ENCODE measurements at regions not wholly inside any gene's neighbourhood (a gene's known extent, or its start where the extent isn't known, plus 50 kb on each side); places are given as distances from the start of the nearest gene placed in this dataset.
"Not testable (repeated sequence)": the region's sequence is repeated elsewhere in the genome, so short reads cannot be mapped to it uniquely, and the experiment has no call there.

- DNase-seq: no peak
Measured at GRCh38 chr5:82956600-82956999, 120.6 kb downstream of the TMEM167A start.

- no peak for DNase-seq
Measured at GRCh38 chr5:82952326-82952725, 124.9 kb downstream of the TMEM167A start.

DNA sequence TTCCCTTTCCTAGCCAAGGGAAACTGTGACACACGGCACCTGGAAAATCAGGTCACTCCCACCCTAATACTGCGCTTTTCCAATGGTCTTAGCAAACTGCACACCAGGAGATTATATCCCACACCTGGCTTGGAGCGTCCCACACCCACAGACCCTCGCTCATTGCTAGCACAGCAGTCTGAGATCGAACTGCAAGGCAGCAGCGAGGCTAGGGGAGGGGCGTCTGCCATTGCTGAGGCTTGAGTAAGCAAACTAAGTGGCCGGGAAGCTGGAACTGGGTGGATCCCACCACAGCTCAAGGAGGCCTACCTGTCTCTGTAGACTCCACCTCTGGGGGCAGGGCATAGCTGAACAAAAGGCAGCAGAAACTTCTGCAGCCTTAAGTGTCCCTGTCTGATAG lies 132.9 kb downstream of the TMEM167A start:
- DNase-seq: not testable (repeated sequence)

DNA sequence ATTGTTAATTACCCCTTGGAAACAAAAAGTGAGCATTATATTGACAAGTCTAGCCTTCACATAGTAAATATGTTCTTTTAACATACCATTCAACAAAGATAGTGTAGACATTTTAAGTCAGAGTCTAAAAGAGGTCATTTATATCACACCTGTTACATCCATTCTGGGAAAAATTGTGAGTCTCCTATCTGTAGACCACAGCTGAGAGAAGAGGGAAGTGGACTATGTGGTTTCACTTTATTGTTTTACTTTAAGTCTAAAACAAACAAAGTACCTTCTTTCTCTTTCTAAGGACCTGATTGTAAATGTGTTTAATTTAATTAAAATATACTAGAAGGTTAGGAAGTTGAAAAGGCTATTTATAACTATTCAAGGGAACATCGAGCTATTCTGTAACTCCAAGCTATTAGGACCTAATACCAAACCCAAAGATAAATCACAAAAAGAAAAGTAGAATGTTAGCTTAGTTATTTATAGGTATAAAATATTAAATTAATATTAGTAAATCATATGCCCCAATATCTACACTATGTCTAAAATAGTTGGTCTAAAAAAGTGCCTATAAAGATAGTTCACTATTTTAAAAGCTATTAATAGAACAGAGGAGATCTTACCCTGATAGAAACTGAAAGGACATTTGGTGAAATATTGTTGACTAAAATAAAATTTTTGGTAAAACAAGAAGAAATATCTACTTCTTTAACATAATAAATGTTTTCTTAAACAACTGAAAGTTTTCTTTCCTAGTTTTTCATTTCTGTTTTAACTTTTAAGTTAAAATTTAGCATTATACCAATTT lies 134.9 kb downstream of the TMEM167A start:
- no peak for DNase-seq

- DNase-seq: no peak
Measured at GRCh38 chr5:82938901-82939725, 138.1 kb downstream of the TMEM167A start.

- DNase-seq: not testable (repeated sequence)
Measured at GRCh38 chr5:82932473-82933220, 144.5 kb downstream of the TMEM167A start.

- no peak for DNase-seq
Measured at GRCh38 chr5:82931110-82931509, 146.1 kb downstream of the TMEM167A start.

GRCh38 chr5:82925061-82925411 lies 152.2 kb downstream of the TMEM167A start:
- no peak for DNase-seq

DNA sequence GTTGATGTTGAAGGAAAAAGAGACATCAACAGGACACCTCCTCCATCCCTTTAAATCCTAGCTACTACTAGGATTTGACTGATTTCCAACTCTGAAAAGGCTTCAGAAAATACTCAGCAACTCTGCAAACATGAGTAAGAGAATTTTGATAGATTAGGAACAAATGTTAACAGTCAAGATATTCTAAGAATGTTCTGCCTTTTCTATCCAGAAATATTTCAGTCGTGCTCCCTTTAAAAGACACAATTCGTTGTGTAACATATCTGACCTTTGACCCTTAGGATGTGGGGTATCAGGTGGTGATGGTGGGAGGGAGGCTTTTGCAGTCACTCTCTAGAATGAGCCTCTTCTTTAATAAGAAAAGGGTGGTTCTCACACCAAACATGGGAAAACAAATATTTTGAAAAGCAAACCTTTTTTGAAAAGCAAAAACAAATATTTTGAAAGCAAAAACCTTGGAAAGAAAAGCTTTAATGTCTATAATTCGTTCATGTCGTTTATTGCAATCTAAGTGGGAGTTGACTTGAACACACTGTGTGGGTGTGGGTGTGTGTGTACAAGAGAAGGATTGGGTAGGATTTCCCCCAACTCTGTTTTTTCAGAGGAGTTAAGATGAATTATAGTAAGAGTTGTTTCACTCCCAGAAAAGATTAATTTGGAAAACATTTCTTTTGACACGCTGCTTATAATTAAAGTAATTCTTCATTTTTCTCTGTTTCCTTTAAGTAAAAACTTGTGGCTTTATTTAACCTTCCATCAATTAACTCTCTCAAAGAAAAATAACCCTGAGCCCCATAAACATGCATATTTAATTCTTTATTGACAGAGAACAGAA lies 152.8 kb downstream of the TMEM167A start:
- DNase-seq: no peak

GRCh38 chr5:82922086-82922734 lies 155.0 kb downstream of the TMEM167A start:
- DNase-seq: peak in 50 of 56 donors; percentile 8 to 79 (median 48)

DNA sequence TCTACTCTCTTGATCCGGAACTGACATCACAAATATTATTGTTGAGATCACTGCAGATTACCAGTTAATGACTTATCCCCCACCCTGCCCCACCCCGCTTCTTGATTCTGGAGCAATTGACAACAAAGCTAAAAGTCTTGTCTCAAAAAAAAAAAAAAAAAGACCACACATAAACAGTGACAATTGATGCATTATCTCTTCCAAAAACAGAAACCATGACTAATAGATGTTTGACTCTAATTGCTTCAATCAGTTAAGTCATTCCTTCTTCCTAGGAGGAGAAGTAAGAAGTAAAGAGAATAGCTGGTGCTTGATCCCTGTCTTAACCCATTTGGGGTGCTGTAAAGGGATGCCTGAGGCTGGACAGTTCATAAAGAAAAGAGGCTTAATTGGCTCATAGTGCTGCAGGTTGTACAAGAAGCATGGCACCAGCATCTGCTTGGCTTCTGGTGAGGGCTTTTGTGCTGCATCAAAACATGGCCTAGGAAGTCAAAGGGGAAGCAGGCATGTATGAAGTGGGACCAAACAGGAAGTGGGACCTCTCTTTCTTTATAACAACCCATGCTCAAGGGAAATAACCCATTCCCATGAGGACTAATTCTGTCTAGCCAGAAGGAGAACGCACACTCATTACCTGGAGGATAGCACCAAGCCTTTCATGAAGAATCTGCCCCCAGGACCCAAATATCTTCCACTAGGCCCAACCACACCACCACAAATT lies 158.7 kb downstream of the TMEM167A start:
- DNase-seq: no peak

DNA sequence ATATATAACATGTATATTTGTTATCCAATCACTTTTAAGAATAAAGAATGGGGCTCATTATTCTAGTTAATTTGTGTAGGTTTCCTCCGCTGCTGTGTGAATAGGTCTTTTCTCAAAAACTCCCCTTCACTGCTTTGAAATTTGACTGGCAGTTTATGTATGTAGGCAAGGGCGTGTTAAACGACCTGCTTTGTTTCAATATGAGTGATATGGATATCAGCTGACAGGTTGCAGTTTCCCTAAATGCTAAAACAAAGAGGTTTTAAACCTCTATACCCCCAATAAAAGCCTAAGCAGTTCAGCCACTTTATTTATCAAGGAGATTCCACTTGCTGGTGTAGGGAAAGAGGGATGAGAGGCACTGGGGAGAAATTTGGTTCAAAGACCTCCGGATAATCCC lies 159.6 kb downstream of the TMEM167A start:
- no peak for DNase-seq

GRCh38 chr5:82913971-82914370 lies 163.2 kb downstream of the TMEM167A start:
- no peak for DNase-seq

GRCh38 chr5:82912462-82912861 lies 164.7 kb downstream of the TMEM167A start:
- no peak for DNase-seq

DNA sequence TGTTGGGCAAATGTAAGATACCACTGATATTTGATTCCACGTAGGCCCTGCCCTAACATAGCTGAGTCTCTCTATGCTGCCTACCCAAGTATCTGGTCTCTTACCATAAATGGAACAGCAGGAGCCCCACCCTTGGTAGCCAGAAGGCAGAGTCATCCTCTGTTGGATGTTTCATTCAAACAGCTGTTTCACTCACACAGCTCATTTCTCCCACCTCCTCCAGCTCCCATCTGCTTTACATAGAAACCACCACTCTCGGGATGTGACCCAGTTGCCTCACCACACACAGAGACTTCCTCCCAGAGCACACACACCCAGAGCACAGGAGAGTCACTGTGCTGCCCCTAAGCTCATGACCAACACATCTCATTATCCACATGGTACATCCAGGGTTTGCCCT lies 165.3 kb downstream of the TMEM167A start:
- no peak for DNase-seq

DNA sequence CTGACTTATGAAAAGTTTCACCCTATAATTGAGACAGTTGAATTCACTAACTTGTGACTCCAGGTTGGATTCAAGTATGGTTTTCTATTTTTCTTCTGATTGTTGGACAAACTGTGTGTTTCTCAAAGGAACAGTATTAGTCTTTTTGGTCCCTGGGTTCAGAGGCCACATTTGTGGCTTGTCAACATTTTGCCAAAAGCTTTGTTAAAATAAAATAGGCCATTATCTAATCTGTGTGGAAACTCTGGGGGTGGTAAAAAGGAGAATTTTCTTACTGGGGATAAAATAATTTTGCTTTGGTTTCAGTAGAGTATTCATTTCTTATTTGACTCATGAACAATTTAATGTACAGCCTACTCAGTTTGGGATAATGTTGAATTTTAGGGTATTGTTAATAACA lies 166.3 kb downstream of the TMEM167A start:
- no peak for DNase-seq

DNA sequence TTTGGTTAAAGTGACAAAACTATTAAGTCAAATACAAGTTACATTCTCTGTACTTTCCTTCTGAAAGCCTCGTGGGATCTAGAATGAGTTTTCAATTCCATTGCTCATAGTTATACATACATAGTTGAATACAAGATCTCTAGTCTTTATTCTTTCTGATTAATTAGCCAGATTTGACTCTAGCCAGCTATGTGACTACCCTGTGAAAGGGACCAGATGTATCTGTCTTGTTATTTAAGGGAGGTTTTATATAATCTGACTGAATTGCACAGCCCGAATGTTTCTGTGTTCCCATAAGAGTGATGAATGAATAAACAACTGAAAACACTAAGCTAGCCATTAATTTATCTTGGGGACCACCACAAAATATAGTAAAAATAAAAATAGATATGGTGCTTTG lies 166.7 kb downstream of the TMEM167A start:
- DNase-seq: no peak

GRCh38 chr5:82909771-82910170 lies 167.4 kb downstream of the TMEM167A start:
- DNase-seq: no peak

GRCh38 chr5:82905986-82906385 lies 171.2 kb downstream of the TMEM167A start:
- DNase-seq: no peak
